ENCODE measurements at regions not wholly inside any gene's neighbourhood (a gene's known extent, or its start where the extent isn't known, plus 50 kb on each side); places are given as distances from the start of the nearest gene placed in this dataset.
"Not testable (repeated sequence)": the region's sequence is repeated elsewhere in the genome, so short reads cannot be mapped to it uniquely, and the experiment has no call there.

GRCh38 chr1:194474701-194475100 is 1288.3 kb upstream of the B3GALT2 start:
- DNase-seq: no peak

DNA sequence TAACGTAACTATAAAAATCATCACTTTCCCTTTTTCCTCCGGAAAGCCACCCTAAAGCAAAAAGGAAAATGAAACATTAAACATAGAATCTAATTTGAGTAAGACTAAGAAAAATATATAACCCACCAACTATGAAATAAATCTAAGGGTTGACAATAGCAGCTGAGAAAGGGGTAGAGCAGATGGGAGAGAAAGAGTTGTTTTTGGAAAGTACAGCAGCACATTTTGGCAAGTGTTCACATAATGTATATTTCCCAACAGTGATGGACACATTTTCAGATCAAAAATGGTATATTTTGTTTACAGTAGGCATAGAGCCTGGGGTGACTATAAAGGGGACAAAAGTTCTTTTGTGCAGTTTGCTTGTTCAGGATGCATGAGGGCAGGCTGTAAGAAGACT is 1287.4 kb upstream of the B3GALT2 start:
- no peak for DNase-seq

- DNase-seq: no peak
These were observed 1282.9 kb upstream of the B3GALT2 start for GRCh38 chr1:194469282-194469681.

GRCh38 chr1:194466706-194467105 is 1280.3 kb upstream of the B3GALT2 start:
- no peak for DNase-seq

DNA sequence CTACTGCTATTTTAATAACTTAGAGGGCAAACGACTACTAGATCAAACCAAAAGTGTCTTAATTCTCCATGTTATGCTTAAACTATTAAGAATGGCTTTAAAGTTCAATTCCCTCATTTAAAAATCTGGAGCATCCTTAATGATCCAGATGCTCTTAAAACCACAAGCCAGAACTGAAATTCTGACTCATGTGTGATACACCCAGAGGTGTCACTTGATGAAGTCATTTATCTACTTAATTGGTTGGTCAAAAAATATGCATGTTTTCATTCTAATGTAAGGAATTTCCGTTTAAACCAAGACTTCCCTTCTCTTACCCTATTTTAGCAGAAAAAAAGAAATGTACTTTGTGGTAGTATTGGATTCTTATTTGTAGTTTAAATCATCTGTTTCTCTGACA is 1261.2 kb upstream of the B3GALT2 start:
- no peak for DNase-seq

- DNase-seq: no peak
These were observed 1258.8 kb upstream of the B3GALT2 start for GRCh38 chr1:194445244-194445643.

GRCh38 chr1:194442901-194443575 is 1256.6 kb upstream of the B3GALT2 start:
- DNase-seq: no peak

- DNase-seq: no peak
These were observed 1250.7 kb upstream of the B3GALT2 start for GRCh38 chr1:194437135-194437534.

DNA sequence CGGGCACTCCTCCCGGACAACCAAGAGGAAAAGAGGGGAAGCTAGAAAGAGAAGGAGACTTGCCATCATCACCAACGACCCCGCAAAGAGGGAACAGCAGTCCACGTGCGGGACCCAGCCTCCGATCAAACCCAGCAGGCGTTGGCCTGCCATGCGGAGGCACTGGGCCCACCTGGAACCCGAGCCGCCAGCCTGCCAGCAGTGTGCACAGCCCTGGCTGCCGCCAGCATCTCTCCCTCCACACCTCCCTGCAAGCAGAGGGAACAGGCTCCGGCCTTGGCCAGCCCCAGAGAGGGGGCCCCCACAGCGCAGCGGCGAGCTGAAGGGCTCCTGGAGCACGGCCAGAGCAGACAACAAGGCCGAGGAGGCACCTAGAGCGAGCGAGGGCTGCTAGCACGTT is 1244.7 kb upstream of the B3GALT2 start:
- DNase-seq: no peak

DNA sequence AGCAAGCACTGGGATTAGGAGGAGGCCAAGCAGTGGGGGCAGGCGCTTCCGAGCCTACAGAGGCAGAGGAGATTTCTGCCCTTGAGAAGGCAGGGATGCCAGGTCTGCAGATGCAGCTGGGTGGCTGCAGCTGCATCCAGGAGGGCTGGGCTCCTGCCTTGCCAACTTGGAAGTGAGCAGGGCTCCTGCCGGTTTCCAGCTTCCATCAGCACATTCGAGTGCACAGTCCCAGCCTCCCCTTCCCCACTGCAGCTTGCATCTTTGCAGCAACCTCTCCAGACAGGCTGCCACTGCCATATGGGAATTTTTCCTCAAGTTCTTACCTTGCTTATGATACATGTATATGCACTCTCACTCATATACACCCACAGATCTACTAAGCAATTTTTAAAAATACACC is 1234.3 kb upstream of the B3GALT2 start:
- DNase-seq: no peak

DNA sequence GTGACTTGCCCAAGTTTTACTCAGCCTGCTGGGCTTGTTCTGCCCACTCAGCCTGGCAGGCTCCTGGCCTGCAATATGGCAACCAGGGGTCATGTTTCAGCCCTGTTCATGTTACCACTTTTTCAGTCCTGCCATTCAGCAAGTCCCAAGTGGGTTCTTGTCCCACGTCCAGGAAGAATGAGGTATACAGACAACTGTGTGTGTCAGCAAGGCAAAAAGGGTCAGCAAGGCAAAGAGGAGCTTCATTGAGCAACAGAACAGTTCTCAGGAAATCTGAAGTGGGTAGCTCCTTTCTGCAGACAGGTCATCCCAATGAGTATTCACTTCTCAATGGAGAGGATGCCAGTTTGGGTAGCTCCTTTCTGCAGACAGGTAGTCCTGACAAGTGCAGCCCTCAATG is 1233.3 kb upstream of the B3GALT2 start:
- no peak for DNase-seq

DNA sequence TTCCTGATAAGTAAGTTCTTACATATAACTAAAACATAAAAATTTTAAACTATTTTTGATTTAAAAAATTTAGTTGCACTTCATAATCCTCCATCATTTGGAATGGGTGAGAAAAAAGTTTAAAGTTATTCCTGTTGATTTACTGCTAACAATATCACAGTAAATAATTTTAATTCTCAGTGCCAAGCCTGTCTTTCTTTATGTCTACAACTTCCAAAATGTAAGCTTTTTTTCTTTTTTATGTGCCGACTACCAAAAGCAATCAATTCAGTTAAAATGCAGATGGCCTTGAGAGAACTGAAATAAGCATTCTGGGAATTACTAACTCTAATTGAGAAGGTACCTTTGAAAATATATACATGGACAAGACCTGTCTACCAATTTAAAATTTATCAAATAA is 1224.3 kb upstream of the B3GALT2 start:
- DNase-seq: no peak

- not testable (repeated sequence) for DNase-seq
These were observed 1220.8 kb upstream of the B3GALT2 start for GRCh38 chr1:194407238-194407637.

DNA sequence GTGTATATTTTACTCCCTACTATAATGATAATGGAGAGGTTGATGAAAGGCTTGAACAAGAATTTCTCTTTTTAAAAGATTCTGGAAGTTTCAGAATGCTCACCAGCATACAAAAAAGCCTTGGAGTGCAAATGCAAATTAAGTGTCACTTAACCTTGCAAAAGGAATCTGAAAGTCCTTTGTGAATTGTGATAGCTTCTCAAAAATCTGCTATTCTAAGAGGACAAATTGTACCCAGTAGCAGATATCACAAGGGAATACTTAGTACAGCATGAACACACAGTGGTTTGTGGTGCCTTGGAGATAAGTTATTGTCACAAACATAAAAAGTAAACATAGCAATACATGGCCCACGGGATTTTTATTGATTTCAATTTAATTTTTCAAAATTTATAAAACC is 1208.3 kb upstream of the B3GALT2 start:
- DNase-seq: no peak

DNA sequence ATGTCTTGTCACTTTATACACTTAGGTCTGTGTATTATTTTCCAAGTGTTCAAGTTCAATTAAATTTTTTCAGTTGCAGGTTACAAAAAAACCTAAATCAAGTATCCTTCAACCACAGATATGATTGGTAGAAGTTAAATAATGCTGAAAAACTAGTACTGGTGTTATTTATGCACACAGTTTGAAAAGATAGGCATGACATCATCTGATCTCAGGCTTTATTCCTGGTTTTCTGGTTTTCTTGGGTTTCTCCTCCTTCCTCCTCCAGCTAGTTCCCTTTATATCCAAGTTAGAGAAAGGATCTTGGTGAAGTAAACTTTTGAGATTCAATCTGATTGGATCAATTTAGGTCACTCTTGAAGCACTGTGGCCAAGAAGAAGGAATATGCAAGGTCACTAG is 1201.1 kb upstream of the B3GALT2 start:
- DNase-seq: no peak

DNA sequence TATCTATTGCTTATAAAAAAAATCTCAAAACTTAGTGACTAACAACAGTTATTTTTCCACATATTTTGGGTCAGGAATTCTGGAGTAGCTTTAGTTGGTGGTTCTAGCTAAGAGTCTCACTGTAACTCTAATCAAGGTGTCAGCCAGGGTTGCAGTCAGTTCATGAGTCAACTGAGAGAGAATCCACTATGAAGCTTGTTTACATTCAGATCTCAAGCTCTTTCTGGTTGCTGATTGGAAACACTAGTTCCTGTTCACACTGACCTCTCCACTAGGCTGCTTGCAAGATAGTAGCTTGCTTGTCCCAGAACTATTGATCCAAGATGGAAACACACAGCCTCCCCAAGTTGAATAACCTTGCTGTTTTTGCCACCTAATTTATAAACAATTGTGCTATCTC is 1192.1 kb upstream of the B3GALT2 start:
- no peak for DNase-seq

GRCh38 chr1:194374649-194375048 is 1188.2 kb upstream of the B3GALT2 start:
- DNase-seq: no peak

GRCh38 chr1:194372266-194372665 is 1185.9 kb upstream of the B3GALT2 start:
- DNase-seq: no peak

DNA sequence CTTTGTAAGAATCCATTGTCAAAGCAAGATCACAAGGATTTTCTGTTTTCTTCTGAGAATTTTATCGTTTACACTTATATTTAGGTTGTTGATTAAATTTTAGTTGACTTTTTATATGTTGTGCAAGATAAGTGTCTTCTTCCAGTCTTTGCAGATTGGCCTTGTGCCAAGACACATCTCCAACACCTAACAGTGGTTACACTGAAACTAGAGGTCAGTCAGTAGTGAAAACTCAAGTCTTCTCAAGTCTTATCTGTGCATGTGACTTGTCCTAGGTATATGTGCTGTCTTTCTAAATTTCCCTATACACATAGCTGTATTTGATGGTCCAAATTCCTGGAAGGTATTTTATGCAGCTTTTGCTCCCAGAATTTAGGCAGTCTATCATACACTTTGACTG is 1183.2 kb upstream of the B3GALT2 start:
- DNase-seq: no peak

DNA sequence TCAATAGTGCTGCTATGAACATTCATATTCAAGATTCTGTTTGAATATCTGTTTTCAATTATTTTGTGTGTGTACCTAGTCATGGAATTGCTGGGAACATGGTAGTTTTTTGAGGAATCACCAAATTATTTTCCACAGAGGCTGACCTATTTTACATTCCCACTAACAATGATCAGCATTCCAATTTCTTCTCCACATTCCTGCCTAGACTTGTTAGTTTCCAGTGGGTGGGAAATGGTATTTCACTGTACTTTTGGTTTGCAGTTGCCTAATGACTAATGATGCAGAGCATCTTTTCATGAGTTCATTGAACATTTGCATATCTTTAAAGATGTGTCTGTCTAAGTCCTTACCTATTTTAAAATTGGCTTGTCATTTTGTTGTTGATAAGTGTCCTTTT is 1182.6 kb upstream of the B3GALT2 start:
- DNase-seq: no peak

DNA sequence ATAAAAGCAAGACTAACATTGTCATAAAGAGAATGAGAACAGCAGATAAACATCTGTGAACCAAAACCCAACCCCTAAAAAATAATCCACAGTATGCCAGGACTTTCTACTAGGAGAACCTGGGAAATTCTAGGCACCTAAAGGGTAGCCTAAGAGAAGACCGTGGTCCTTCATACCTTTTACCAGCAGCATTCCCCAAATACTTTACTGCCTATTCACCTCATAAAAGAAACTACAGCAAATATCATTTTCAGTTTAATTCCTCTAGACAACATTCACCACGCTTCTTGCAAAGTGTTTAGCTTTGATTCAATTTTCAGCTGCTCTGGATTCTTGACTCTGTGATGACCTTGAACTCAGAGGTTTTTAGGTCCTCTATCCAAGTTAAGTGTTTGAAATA is 1180.7 kb upstream of the B3GALT2 start:
- DNase-seq: no peak

DNA sequence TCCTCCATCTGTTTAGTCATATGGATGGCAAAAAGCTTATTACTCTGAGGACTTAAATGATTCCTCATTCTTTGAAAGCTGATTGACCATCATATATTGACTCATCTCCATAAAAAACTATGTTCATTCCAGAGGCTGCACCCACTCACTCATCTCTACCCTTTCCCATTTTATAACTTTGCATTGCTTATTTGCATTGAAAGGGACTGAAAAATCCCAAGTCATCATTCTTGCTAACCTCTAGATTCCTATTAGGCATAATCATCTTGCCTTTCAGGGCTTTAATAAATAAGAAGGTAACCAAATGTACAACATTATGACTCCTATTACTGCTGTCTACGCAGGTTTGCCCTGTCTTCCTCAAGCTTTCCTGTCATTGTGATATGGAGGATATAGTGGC is 1180.3 kb upstream of the B3GALT2 start:
- DNase-seq: no peak

DNA sequence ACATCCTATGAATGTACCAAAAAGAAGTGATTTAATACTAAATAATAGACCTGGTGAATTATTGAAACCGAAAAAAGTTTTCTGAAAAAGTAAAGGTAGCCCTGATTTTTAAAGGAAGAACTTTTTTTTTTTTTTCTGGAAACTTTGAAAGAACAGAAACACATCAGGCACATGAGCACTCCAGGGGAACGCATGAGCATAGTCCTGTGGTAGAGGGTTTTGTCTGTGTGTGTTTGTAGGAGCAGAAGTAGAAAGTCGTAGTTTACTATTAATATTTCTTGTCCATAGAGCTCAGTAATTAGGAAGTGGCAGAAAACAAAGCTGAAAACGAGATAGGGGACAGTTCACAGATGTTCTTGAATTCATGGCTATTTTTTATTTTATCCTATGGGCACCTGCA is 1175.9 kb upstream of the B3GALT2 start:
- DNase-seq: no peak

DNA sequence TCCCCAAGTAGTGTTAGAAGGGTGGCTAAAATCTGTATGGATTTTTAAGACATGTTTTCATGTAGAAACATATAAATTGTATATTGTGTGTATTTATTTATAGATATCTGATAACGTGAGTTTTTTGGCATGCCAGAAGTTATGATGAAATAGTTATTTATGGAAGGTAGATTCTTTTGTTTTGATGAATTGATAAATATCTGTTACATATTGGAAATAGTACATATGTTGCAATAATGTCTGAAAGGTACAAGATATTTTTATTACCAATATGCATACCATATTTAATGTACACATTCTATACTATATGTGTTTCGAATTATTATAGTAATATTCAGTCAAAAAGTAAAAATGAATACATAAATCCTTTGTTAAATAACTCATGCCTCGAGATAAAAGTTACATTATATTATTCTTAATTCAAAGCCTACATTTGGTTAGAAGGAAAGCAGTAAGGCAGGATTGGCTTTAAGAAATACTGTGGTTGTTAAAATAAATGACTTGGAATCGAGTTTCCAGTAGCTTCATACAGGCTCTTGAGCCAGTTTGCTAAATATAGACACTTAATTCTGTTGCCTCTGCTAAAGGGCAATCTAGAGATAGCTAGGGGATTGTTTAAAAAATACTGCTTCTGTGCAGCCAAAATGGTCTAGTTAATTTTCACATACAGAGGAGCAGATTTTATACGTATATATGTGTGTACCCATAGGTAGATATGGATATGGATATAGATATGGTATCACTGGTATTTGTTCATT is 1175.1 kb upstream of the B3GALT2 start:
- no peak for DNase-seq

DNA sequence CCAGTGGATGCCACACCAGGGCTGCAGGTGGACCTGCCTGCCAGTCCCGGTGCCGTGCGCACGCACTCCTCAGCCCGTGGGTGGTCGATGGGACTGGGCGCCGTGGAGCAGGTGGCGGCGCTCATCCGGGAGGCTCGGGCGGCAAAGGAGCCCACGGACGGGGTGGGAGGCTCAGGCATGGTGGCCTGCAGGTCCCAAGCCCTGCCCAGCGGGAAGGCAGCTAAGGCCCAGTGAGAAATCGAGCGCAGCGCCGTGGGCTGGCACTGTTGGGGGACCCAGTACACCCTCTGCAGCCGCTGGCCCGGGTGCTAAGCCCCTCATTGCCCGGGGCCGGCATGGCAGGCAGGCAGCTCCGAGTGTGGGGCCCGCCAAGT is 1171.8 kb upstream of the B3GALT2 start:
- DNase-seq: no peak
